HG03442 (cell line): ENCODE measurements at regions not wholly inside any gene's neighbourhood (a gene's known extent, or its start where the extent isn't known, plus 50 kb on each side); places are given as distances from the start of the nearest gene placed in this dataset.
A peak's percentile ranks its signal among the peaks of the same experiment; 100 is the strongest.

ENCODE experiments used
- ATAC-seq: cut with Tn5 transposase; IDR thresholded peaks from one replicate; pipeline ENCODE4 v1.9.1; 2021; ENCODE audit warnings: mild to moderate bottlenecking, moderate library complexity; ENCODE audit not compliant: unreplicated experiment

DNA sequence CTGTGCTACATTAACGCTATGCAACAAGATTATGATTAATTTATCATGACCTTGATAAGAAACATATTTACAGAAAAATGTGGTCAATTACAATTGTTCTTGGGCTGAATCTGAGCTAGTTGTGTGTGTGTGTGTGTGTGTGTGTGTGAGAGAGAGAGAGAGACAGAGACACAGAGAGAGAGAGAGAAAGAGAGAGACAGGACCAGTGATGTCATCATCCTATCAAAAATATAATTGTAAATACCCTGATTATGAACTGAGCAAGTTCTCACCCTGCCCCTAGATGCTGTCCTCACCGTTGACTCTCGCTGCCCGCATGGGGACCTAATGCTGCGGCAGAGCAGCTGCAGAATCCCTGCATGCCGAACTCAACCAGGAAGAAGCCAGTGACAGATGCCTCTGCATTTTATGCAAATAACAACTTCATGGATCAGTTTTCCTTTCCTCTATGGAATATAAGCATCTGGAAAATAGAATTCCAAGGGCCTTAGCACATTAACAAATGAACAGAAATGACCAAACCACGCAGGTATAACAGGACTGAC lies 512.5 kb downstream of the PLCL1 start:
- ATAC-seq: no peak

DNA sequence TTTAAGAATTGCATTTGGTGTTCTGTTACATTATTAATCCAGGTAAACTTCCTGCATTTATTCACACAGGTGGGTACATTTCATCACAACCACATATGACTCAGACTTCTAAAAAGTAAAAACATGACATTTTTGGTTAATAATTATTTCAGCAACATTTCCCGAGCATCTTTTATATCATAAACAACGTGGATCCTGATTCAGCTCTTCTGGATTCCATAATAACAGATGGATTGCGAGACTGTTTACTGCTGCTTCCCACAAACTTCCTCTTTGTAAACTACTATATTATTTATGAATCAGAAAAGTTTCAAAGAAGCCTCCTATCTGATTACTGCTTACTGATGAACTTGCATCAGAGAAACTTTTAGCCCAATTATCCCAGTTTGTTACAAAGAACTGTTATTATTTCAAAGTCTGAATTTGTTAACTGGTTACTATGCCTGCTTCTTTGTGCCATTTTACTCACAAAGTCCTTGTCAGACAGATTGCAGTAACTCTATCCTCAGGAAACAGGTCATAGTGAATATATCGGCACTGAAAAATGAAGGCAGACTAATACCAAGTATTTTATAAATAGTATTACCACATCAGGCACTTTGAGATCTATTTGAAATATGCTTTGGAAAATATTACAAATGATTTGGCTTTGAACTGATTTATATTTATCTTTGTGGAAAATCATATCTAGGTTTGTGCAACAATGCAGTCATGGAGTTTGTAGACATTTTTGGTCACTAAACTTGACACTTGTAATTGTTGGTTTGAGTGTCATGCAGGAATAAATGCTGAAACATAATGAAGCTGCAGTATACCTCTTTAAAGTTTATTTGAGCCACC lies 511.6 kb downstream of the PLCL1 start:
- no peak for ATAC-seq

DNA sequence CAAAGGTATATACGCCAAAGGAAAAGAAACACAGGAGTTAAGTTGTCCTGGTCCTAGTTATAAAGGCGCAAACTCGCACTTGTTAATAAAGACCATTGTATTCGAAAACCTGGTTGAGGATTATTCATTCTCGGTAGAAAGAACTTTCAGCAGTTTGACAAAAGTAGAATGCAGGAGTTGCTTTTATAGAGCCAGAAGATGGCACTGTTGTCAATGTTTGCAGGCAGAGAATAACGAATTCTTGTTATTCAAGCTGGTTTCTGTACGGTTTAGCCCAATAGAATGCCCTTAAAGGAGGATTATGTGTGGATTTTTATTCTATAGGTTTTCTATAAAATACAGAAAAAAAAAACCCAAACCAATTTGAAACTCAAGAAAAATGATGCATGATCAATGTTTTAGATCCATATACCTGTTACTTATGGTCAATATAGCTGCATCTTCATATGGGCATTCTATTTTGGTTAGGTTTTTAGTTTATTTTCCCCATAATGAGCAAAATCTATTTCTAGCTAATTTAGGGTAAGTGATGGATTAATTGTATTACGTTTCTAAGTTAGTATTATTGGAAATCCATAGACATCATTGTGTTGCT lies 510.3 kb downstream of the PLCL1 start:
- ATAC-seq: peak; percentile 55

DNA sequence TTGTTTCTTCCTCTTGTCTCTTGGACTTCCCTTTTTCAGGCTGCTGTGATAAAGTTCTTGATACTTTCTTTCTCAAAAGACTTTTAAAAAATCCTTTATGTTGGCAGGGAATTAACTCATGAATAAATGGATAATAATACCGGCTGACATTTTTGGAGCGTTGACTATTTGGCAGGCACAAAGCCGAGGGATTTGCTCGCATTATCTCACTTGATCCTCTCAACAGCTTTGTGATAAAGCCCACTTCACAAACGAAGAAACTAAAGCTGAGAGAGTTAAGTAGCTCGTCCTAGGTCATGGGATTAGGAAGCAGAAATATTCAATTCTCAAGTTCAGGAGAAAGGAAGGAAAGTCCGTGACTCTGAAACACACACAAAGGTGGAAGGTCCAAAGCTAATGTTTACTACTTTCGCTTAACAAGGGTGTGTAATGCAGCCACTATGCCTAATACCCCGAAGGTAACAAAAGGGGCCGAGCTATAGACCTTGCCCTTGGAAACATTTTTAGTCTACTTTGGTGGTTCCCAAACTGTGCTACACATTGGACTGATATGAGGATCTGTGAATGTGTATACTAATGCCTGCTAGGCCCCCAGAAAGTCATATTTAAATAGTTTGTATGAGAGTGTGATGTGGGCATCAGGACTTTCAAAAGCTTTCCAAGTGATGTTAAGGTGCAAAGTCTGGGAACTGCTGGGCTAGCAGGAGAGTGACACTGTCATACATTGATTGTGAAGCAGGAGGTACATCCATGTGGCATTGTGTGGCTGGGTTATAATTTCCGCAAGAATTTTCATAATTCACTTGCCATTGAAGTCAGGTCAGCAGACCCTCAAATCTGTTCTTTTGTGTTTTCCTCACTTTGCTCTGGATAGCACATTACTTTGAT lies 508.4 kb downstream of the PLCL1 start:
- no peak for ATAC-seq

DNA sequence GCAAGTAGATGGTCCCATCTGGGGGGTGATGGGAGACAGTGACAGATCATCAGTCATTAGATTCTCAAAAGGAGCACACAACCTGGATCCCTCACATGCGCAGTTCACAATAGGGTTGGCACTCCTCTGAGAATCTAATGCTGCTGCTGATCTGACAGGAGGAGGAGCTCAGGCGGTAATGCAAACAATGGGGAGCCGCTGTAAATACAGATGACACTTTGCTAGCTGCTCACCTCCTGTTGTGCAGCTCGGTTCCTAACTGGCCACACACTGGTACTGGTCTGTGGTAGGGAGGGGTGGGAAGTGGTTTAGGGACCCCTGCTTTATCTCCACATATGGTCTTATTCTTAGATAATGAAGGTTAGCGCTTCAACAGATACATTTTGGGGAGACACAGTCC lies 506.6 kb downstream of the PLCL1 start:
- ATAC-seq: no peak

DNA sequence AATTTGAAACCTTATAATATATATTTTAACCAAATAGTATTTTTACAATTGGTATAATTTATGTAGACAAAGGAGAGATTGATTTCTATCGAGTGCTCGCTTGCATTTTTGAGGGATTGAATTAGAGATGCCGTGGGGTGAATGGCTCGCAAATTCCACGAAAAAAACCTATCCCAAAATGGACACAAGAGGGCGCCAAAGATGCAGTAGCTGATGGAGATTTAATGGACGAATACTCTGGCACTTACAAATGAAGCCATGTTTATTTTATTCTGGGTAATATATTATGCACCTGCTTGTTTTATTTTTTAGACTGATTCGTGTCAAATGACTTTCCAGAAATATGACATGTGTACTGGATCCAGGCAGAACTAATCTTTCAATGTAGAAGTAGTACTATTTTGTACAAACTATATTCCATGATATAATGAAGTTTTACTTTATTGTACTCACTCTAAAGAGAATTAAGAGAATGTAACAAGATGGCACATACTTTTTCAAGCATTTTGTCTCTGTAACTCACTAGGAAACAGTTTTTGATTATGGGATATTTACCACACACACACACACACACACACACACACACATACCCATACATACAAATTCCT lies 505.4 kb downstream of the PLCL1 start:
- ATAC-seq: no peak

DNA sequence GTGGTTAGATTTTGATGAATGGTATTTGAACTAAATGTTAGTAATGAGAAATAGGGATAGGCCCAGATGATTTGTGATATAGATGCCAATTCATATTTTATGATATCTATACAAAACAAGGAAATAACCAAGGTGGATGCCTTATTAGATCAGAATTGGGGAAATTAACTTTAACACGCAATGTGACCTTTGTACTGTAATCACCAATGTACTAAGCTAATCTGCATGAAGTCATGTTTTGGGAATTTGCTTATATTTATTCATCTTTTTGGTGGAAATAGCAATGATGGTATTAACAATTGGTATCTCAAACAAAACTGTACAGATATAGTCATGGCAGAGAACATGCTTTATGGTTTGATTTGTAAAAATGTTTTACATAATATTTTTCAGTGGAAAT lies 504.7 kb downstream of the PLCL1 start:
- ATAC-seq: no peak

DNA sequence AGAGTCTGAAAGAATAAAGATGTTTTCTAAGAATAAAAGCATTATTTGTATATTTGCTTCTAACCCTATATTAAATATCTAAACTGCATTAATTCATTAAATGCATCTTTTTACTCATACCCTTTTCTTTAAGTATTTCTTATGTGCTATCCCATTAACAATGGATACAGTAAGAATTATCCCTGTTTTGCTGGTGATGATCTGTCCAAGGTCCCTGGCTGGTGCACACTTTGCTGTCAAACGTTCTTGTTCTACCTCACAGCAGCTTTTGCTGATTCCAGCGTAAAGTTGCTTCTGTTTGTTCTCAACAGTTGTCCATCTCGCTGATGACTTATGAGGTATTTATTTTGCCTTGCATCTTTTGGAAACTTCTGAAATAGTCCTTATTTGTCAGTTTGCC lies 504.0 kb downstream of the PLCL1 start:
- ATAC-seq: no peak

DNA sequence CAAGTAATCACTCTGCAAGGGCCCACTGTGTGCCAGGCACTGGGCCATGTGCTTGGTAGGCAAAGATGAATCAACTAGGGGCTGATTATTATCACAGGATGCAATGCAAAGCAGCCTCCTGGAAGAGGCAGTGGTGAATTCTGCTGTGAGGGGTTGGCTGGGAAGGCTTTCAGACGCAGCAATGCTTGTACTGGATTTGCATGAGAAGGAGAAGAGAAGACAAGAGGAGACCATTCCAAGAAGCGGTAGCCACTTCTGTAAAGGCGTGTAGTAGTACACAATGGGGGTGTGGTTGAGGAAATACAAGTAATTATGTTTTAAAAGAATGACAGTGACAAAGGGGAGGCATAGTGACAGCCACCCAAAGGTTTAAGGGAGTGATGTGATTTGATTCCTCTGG lies 502.7 kb downstream of the PLCL1 start:
- no peak for ATAC-seq

DNA sequence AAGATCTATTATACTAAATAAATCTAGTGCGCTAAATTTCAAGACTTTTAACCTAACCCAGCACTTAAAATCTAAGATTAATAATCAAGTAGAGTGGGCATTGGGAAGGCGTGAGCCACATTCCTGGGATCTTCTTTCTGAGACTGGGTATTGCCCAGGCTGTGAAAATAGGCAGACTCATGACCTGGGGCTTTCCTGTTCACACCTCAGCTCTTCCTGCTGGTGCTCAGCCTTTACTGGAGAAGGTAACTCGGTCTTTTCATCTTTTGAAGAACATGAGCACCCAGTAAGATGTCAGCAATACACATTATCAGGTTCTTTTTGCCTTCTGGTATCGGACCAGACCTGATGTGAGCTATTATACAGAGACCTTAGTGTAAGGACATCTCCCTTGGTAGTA lies 500.5 kb downstream of the PLCL1 start:
- no peak for ATAC-seq

DNA sequence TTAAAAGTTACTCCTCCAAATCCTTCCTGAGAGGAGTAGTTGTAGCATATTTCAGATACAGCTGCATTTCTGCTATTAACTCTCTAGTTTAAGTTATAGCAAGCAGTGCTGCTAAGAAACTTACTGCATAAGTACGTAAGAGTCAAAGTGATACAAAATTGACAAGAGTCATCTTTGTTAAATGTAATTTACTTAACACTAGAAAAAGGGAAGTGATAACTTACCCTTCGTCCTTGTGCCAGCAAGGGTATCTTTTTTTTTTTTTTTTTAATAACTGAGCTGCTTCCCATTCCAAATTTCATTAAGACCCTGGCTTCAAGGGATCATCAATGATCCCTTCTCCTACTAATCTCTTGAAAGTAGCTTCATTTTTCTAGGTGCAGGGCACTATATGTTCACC lies 493.0 kb downstream of the PLCL1 start:
- ATAC-seq: no peak

DNA sequence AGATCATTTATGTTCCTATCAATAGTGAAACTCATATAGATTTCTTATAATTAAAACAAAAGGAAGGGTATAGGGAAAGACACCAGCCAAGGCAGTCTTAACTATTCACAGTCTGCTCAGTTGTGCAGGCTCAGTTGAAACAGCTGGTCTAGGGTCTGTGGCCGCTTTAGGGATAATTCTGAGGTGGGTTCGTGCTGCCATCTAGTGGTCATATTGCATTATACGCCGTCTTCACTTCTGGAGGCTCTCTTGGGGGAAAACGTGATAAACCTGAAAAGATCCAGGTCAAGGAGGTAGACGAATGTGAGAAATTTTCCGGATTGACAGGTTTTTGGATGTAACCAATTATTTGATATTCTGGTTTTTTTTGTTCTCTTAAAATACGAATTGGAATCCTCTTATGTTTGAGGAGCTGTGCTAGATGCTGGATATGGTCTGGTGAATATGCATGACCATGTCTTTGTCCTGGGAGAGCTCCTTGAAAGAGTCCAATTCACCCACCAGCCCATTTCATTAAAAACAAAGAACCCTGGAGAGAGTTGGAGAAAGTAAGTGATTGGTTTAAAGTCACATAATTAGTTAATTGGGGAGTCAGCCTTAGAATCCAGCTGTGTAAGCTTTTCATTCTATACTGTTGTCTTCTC lies 492.4 kb downstream of the PLCL1 start:
- peak; percentile 86 for ATAC-seq

DNA sequence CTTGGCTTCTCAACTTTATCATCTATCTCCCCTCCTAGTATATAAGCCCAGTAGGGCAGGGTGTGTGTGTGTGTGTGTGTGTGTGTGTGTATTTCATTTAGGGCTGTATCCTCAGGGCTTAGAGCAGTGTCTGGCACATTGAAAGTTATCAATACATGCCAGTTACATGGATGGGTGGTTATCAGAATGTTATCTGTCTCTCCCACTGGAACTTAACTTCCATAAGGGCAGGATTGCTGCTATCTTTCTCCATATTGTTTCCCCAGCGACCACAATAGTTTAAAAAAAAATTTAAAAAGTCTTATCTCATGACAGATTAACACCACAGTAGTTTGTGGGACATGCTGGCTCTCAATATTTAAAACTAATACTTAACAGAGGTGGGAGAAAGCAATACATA lies 488.9 kb downstream of the PLCL1 start:
- no peak for ATAC-seq

DNA sequence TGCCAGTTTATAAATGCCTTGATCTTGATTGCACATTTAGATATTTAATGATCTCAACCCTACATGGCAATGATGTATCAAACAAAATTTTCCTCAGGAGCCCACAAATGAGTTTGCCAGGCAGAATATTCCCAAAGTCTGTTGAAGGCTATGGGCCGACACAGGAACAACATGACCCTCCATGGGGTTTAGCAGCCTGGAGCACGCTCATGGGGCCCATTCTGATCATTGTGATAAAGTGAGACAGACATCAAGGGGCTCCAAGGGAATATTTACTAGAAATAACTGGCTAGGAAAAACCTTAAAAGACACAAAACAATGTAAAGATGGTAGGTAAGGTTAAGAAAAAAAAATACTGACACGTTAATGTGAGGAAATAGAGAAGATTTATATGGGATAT lies 485.4 kb downstream of the PLCL1 start:
- no peak for ATAC-seq

DNA sequence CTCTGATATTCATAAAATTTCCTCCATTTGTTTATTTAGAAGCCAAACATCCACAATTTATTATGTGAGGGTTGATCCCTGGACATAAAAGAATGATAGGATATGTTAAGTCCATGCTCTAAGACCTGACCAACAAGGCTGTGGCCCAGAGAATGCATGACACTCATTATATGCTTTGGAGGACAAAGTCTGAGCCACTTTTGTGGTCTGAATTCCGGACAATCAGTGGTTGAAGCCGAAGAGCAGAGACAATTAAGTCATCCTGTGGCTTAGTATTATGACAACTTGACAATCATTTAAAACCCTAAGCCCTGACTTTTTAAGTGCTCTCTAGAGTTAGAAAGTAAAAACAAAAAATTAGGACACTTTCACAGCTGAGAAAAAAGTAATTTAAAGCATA lies 483.3 kb downstream of the PLCL1 start:
- no peak for ATAC-seq

DNA sequence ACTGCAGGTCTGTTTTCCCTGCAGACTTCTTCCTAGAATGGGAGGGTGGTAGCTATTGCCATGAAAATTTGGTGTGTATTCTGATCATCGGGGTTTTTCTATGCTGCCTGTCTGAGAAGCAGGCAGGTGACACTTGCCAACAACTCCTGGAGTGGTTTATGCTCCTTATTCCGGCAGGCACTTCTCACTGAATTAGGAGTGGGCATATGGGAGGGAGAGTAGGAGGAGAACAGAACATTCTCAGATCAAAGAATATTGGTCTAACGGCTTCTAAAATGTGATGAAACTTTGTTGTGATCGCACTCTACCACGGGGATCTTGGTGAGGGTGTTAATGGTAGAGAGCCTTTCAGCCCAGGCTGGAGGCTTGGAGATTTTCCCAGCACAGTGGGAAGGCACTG lies 480.8 kb downstream of the PLCL1 start:
- no peak for ATAC-seq

DNA sequence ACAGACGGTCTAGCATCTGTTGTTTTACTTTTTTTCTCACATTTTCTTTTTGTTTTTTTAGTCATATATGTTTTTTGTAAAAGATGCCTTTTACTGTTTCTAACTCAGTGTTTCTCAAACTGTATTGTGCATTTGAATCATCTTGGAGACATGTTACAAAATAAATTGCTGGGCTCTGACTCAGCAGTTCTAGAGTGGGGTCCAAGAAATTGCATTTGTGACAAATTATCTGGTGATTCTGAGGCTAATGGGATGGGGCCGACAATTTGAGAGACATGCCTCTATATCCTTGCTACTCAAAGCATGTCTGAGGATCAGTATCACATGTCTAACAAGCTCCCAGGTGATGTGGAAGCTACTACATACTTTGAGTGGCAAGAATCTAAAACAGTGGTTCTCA lies 478.8 kb downstream of the PLCL1 start:
- no peak for ATAC-seq

DNA sequence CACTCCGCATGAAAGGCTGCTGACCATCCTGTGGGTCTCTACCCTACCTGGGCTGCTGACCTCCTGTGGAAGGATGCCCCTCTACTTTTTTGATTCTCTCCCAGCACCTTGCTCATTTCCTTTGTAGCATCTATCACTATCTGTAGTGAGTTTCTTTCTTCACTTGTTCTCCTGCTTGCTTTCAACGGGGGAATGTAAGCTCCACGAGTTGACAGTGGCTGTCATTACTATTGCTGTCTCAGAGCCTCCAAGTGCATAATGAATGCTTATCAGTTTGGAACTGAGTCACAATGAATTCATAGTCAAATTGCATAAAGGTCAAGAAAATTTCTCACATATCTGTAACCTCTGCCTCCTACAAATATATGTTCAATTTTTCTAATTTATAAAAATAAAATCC lies 477.7 kb downstream of the PLCL1 start:
- ATAC-seq: no peak

DNA sequence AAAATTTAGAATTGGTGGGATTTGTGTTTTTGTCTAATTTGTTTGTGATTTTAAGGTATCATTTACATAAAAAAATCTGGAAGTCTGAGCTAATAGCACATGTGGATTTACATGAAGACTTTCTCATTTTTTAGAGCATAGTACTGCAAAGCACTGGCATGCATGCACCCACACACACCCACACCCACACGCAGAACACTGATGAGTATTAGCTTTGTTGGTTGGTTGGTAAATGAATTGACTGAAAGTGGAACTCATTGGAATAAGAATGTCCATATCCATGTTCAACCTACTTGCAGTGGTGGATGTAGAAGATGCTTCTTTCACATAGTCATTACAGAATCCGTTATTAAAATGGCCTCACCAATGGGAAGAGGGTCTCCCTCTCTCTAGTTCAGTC lies 475.8 kb downstream of the PLCL1 start:
- ATAC-seq: no peak

DNA sequence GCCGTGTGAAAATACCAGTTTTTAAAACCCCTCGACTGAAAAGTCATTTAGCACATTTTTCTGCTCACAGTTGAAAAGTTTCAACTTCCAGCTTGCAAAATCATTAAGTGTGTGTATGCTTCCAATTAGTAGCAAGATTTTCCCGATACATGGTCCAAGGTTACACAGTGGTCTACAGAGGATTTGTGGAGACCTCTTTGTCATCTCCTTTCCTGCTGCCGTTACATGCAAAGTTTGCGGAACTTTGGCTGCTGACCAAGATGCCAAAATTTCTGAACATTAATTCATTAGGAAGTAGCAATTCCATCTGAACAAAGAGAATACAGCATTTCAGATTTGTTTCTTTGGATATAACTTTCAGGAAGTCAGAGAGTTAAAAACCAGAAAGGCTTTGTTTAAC lies 474.6 kb downstream of the PLCL1 start:
- no peak for ATAC-seq

DNA sequence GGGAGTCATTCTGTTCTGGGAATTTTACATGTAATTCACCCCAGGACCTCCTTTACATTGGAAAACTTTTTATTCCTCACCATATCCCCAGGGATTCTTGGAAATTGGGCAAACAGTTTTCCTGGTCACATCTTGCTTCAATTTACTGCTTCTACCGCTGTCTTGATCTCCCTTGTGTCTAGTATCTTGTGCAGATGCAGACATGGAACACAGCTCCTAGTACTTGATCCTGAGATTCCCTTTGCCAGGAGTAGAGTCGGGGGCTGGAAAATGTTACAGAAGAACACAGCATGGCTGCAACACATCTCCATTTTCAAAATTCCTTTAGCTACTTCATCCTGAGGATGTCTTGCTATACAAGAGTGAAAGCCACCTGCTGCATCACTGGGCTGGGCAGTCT lies 472.8 kb downstream of the PLCL1 start:
- no peak for ATAC-seq
